GM21515 (cell line): ENCODE measurements at regions not wholly inside any gene's neighbourhood (a gene's known extent, or its start where the extent isn't known, plus 50 kb on each side); places are given as distances from the start of the nearest gene placed in this dataset.

Experiments
- ATAC-seq: cut with Tn5 transposase; IDR thresholded peaks from one replicate; pipeline ENCODE4 v1.9.1; 2021; ENCODE audit not compliant: unreplicated experiment

DNA sequence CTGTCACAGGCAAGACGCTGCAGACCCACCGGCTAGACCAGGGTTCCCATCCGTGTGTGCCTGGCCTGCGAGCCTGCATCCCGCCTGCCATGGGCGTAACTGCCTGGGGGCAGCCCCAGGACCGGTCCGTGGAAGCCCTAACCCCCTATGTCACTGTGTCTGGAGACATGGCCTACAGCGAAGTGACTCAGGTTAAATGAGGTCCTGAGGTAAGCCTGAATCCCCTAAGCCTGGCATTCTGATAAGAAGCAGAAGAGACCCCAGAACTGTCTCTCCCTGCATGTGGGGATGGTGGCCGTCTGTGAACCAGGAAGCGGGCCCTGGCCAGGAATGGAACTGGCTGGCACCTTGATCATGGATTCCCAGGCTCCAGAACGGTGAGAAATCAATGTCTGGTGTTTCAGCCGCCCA is 570.1 kb downstream of the BRD1 start:
- no peak for ATAC-seq

DNA sequence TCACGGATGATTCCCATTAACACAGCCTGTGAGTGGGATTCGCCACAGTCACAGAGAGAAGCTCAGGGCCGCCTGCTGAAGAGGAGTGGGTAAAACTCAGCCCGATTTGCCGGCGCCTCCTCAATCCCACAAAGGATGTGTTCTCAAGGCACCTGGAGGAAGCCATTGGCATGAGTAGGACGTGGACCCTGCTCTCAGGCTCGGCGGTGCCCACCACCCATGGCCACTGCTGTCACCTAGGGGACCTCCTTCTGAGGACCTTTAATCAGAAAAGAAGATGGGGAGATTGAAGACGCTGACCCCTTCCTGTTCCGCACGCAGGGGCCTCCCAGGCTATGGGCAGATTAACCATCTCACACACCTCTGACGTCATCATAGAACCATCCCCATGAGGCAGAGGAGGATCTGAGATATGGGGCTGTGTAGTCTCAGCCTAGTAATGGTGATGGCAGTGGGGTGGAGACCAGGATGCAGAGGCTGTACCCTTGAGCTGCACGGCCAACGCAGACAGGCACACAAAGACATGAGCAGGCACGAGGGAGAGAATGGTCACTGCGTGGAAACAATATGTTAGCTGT is 571.8 kb downstream of the BRD1 start:
- no peak for ATAC-seq

DNA sequence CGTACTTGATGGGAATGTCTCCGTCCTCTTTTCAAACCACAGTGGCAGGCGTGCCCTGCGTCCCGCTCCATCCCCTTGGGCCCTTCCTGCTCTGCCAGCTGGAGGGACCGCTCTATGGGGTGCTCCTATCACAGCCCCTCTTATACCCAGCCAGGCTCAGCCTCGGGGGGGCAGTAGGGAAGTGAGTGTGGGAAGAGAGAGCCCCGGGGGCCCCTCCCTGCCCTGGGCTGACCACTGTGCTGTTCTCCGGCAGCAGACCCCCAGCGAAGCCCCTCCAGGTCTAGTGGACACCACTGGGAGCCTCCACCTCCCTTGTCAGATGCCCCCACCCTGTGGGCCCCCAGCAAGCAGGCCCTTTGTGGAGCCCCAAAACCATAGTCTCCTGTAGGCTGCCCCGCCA is 572.5 kb downstream of the BRD1 start:
- no peak for ATAC-seq

DNA sequence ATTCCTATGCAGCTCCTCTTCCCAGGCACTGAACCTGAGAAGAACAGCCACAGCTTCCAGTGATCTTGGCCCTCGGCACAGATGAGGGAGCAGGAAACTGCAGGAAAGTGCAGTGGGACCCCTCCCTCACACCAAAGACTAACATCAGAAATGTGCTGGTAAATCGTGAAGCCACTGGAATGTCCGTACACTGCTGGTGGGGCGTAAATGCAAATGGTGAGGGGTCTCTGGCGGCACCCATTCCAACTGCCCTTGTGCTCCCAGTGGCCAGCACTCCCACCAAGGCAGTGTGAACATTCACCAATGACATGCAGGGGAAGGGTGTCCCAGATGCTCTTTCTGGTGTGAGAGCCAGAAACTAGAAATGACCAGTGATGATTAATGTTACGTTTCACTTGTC is 574.0 kb downstream of the BRD1 start:
- no peak for ATAC-seq

DNA sequence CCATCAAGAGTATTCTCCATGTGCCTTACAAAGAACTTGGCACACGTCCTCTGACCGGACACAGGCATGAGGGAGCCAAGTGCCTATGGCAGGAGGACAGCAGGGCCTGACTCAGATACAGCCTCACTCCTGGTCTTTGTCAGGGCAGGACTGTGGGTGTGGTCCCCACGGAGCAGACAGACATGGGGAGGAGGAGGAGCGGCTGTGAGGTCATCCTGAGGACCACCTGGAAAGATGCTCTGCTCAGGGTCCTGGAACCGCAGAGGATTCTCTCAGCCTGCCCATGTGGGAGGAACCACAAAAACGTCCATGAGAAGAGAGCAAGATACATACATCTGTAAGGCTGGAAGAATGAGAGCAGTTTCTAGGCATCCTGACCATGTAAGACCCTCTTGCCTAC is 576.3 kb downstream of the BRD1 start:
- ATAC-seq = no peak

DNA sequence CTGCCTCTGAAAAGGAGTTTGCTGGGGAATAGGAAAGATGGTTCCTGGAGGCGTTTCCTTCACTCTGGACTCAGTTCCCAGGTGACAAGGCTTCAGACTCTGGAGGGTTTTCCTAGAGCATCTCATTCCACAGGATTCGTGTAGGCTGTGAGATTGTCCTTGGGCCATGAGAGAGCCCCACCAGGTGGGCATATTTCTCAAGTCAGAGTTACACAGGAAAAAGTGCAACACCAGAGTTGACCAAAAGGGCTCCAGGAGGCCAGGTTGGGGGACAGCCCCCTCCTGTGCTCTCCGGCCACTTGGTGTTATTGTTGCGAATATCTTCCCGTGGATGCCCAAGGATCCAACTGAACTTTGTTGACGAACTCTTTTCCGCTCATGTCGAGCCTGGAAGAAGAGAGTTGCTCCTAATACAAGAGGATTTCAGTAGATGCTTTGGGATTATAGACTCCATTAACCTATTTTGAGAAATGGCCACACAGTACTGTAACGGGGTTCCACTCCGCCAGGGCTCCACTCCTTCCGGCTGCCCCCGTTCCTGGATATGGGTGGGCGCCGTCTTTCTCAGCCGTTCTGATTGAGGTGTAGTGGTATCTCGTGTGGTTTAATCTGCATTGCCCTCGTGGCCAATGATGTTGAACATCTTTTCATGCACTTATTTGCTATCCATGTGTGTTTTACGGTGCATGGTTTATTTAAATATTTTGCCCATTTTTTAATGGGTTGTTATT is 580.3 kb downstream of the BRD1 start:
- ATAC-seq = no peak

DNA sequence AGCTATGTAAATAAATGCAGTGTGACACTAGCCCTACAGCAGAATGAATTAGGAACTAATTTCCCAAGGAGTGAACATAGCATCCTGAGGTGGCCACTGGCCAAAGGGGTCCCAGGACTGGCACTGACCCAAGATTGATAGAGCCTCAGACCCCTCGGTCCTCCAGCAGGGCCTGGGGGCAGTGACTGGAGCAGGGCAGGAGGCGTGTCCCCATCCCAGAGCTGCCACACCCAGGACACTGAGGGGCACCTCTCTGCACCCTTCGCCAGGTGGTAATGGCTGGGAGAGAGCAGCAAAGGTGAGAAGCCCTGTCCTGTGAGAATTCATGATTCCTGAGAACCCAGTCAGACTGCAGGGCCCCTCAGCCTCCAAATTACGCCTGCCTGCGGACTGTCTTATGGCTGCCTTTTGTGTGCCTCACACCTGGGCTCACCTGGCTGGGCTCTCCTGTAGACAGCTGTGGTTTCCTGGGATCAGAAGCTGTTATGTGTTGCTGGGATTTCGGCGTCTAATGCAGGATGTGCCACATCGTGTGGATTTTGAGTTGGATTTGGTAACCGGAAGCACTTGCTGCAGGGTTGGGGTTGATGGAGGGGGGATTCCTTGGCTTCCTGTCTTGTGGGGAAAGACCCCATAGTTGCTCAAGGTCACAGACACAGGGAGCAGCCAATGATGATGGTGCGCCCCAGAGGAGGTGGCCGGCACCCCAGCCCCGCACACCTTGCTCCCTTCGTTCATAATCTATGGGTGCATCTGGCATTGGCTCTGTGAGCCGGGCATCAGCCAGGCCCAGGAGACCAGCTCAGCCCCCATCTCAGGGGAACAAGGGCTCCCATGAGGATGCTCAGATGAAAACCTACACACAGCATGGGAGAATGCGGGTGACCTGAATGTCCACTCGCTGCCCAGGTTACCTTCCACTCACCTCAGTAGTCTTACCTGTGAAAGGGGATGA is 582.9 kb downstream of the BRD1 start:
- ATAC-seq = no peak

DNA sequence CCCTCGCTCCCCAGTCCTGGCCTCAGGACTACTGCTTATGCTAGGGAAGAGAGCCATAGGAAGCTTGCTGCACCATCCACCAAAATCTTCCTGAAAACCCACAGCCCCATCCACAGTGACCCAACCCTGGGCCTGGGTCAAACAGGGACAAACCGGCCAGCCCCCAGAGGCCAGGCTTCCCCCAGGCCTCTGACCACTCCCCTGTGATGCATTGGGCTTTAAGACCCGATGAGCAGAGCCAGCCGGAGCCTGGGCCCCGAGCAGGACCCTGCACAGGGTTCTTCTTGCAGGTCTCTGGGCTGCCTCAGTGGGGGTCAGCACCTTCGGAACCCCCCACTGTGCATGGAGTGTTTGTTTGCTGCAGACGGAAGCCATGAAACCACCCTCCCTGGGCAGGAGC is 583.7 kb downstream of the BRD1 start:
- ATAC-seq = no peak

DNA sequence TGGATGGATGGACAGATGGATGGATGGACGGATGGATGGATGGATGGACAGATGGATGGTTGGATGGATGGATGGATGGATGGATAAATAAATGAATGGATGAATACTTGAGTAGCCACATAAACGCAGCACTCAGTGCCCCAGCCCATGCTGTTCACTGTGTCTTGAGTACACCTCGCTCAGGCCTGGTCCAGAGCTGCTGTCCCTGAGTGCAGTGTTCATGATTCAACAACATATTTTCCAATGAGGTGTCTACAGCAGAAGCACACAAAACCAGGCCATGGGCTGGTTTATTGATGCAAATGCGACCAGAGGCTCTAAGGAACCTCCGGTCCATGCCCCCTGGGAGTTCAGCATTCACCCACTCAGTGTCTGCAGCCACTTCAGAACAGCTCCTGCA is 584.3 kb downstream of the BRD1 start:
- ATAC-seq = no peak

DNA sequence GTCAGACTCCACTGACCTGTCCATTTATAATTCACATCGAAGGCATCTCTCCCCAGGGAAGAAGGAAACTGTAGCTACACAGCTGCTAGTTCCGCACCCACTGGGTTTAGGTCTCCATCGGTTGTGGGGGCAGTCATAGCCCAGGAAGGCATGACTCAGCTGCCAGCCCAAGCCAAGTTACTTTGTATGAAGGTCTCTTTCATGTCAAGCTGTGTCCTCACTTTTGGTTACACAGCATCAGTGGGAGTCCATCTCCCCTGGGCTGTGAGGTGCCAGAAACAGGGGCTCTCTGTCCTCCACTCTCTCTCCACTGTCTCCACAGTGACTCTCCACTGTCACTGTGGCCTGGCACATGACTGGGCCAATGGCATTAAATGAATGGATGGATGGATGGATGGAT is 585.2 kb downstream of the BRD1 start:
- no peak for ATAC-seq

DNA sequence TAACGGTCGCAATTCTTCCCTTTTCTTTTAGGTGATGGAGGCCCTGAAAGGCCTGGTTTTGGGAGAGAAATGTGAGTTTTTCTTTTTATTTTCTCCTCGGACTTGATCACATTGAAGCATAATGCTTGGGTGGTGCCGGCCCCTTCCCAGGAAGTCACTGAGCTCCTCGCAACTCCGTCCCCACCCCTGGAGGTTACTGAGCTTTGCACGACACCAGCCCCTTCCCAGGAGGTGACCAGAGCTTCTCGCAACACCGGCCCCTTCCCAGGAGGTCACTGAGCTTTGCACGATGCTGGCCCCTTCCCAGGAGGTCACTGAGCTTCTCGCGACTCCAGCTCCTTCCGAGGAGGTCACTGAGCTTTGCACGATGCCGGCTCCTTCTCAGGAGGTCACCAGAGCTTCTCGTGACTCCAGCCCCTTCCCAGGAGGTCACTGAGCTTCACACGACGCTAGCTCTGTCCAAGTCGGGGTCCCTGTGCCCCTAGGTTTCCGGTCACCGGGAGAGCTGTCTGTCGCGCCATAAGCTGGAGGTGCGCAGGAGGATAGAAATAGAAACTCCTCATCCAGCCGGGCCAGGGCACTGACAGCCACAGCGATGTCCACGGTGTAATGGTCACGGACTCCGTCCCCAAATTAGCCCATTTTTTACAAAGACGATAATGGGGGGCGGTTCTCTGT is 586.4 kb downstream of the BRD1 start:
- ATAC-seq = no peak

DNA sequence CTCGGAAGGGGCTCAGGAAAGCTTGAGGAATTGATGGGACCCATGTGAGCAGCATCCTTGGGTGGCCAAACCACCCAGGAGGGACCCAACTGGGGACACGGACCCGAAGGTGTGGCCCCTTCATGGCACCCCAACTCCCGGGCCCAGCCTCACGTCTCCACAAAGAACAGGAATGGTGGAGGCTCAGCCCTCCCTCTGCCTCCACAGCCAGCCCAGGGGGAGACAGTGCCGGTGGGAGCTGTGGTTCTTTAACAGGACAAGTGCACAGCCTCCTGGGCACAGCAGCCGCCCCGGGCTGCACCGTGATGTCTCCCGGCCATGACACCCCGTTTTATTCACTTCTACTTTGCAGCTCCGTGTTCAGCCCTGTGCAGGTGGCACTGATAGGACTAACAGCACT is 587.2 kb downstream of the BRD1 start:
- no peak for ATAC-seq

DNA sequence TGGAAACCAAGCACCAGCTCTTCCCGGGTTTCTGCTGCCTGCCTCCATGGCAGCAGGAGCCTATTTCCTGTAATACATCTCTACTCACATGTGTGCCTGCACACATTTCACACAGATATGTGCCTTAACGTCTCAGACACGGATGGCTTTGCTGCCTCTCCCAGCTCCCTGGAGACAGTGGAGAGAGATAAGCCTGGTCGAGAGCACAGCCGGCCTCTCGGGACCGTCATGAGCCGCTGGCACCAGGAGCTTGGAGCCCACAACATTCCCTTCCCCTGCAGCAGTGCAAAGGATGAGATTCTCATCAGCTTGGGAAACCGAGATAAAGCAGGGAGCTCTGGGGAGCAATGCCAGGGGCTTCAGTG is 587.7 kb downstream of the BRD1 start:
- no peak for ATAC-seq

DNA sequence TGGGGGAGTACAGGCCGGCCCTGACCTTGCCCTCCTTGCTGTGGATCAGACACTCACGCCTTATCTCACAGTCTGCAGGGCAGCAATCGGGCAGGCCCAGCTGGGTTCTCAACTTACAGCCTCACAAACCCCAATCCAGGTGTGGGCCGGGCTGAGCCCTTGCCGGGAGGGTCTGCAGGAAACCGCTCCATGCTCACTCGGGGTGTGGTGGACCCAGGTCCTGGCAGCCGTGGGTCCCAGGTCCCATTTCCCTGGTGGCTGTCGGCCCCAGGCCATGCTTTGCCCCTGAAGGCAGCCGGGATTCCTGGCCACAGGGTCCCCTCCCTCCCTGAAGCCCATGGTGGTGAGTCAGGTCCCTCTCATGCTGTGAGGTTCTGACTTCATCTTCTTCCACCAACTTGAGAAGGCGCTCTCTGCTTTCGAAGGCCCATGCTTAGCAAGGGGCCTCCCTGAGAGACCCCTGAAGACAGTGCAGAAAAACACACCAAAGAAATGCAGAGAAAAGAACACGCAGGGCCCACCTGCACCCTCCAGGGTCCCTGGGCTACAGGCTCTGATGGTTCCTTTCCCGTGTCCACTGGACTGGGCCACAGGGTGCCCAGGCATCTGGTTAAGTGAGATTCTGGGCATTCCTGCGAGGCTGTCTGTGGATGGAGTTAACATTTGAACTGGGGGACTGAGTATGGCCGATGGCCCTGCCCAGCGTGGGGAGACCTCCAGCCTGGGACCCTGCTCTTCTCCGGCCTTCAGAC is 588.2 kb downstream of the BRD1 start:
- ATAC-seq = no peak

DNA sequence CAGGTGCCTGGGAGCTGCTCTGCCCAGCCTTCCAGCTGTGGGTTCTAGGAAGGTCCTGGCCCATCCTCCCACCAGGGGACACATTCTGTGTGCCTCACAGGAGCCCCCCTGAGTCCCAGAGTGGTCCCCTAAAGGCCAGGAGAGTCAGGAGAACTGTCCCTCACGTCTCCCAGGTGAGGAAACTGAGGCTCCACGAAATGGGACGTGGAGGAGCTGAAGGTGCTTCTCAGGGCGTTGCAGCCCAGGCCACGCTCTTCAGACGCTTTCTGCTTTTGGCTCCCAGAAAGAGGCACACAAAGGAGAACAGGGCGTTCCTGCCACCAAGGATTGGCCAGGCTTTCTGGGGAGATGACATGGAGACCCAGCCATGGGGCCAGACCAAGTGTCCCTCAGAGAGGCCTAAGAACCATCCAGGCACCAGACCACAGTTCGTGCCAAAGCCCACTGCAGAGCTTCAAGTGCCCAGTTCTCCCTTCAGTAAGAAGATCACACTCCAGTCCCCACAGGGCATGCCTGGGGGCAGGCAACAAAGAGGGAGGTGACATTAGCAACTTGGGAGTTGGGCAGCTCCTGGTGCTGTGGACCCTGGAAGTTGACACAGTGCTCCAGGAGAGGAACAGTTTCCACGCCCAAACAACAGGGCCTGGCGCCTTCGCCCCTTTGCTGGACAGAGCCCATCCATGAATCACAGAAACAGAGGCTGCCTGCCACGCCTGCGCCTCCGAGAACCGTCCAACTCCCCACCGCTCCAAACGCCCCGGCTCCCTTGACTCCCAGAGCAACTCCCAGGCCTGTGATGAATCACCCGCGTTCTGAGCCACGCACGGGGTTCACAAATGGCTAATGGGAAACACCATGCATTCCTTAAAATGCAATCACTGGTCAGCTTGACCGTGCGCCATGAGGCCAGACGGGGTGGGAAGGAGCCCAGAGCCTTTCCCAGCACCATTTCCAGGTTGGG is 589.2 kb downstream of the BRD1 start:
- no peak for ATAC-seq

DNA sequence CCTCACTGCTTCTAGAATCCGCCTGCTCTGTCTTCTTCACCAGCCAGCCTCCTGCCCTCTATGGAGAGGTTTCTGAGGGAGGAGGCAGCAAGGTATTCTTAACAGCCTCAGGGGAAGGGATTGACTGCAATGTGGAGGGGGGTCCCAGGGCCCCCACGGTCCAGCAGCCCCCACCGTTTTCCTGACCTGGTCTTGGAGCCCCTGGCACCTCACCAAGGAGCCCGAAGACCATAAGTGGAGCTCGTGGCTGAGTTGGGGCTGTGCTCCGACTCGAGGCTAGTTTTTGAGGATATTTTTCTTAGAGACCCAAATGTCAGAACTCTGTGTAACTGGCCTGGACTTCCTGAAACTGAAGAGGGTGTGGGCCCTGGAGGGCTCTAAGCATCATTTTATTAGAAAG is 590.0 kb downstream of the BRD1 start:
- no peak for ATAC-seq

DNA sequence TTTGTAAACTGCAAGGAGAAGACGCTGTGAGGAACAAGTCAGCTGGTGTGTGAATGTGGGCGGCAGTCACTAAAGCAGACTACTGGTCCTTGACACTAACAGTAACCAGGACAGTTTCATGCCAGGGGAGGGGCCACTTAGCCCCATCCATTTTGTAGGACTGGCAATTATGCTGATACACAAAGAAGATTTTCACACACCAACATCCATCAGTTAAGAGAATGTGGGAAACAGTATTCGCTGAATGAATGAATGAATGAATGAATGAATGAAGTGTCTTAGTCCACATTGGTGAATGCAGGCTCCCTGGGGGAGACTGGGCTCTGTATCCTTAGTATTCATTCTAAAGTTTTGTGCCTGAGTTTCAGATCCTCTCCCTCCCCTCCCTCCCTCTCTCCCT is 590.4 kb downstream of the BRD1 start:
- ATAC-seq = no peak

DNA sequence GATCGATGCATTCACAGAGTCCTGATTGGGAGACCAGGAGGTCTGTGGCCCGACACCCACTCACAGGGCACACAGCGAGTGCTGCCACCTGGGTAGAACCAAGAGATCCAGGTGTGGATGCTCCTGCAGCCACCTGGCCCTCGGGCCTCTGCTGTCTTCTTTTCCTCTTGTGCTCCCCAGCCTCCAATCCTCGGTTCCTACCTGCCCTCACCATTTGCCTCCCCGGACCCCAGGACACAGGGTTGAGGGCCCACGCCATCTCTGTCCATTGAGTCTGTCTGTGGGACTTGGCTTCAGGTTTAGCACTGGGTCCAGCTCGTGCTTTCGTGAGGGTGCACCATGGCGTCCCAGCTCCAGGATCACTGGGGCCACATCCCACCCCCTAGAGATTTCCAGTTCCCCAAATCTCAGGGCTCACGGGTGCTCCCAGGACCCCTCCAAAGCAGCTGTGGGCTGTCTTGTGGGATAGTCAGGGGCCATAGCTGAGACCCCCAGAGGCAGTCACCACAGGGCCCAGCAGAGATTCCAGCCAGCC is 591.1 kb downstream of the BRD1 start:
- ATAC-seq = no peak
